ENCODE measurements at regions not wholly inside any gene's neighbourhood (a gene's known extent, or its start where the extent isn't known, plus 50 kb on each side); places are given as distances from the start of the nearest gene placed in this dataset.

- TF ChIP-seq CTCF (conservative IDR thresholded peaks at IDR 0.05) (no peak), EZH2 (IDR thresholded peaks at IDR 0.05; ENCODE audit: low read depth) (no peak)
Observed at GRCh38 chr1:102588536-102588935, 519.8 kb downstream of the COL11A1 start.

Data from PC-9 (cell line).